GM13977 (cell line): ENCODE measurements at regions not wholly inside any gene's neighbourhood (a gene's known extent, or its start where the extent isn't known, plus 50 kb on each side); places are given as distances from the start of the nearest gene placed in this dataset.

Experiments used
- DNase-seq: peaks from one replicate; pipeline ENCODE4 v3.0.0; 2012; ENCODE audit warnings: low spot score
- CTCF ChIP-seq: IDR thresholded peaks from 2 replicates; pipeline ENCODE4 v1.5.1; 2012; ENCODE audit warnings: mild to moderate bottlenecking, control low read depth; ENCODE audit not compliant: insufficient read depth; ENCODE audit errors: extremely low read depth, missing control alignments
- in situ Hi-C: fragments of 300-500 bp; cut with MboI; formaldehyde crosslinking; loops from one replicate; pipeline ENCODE4 v1.12.0; 2022; ENCODE audit warnings: low sequenced_read_pairs, low pct_unique_long_range_greater_than_20kb, mixed read lengths, inconsistent platforms; ENCODE audit not compliant: unreplicated experiment

GRCh38 chr5:92992073-92992472, 588.9 kb downstream of the NR2F1-AS1 start:
- no peak for TF ChIP-seq CTCF
- DNase-seq = no peak
- in situ Hi-C loops = no loop called here

- TF ChIP-seq CTCF = no peak
- in situ Hi-C loops = no loop called here
- no peak for DNase-seq
Measured at GRCh38 chr5:92991581-92992067, 589.4 kb downstream of the NR2F1-AS1 start.

GRCh38 chr5:92990771-92991170, 590.2 kb downstream of the NR2F1-AS1 start:
- in situ Hi-C loops = no loop called here
- DNase-seq = no peak
- no peak for TF ChIP-seq CTCF

GRCh38 chr5:92981001-92981400, 600.0 kb downstream of the NR2F1-AS1 start:
- in situ Hi-C loops = no loop called here
- DNase-seq = no peak
- TF ChIP-seq CTCF = no peak

GRCh38 chr5:92980491-92980890, 600.5 kb downstream of the NR2F1-AS1 start:
- DNase-seq = no peak
- no peak for TF ChIP-seq CTCF
- in situ Hi-C loops = no loop called here

- no peak for DNase-seq
- in situ Hi-C loops = no loop called here
- no peak for TF ChIP-seq CTCF
Measured at GRCh38 chr5:92979716-92980115, 601.3 kb downstream of the NR2F1-AS1 start.
